ENCODE measurements at regions not wholly inside any gene's neighbourhood (a gene's known extent, or its start where the extent isn't known, plus 50 kb on each side); places are given as distances from the start of the nearest gene placed in this dataset.
"Not testable (repeated sequence)": the region's sequence is repeated elsewhere in the genome, so short reads cannot be mapped to it uniquely, and the experiment has no call there.

- H3K4me1 Mint-ChIP-seq, result no peaks in the 10 kb centered on the region
- H3K36me3 Mint-ChIP-seq, result no peaks in the 10 kb centered on the region
- no peak for ATAC-seq
- H3K27me3 Mint-ChIP-seq, result no peaks in the 10 kb centered on the region
- peaks cover 3% of the 10 kb centered on the region for H3K9me3 Mint-ChIP-seq
- H3K4me3 Mint-ChIP-seq, result no peak overlapping the region
- H3K27ac Mint-ChIP-seq, result no peak overlapping the region
These were observed 477.6 kb downstream of the ZNF385D start for GRCh38 chr3:21273259-21274025.

GRCh38 chr3:21271606-21272016 lies 479.4 kb downstream of the ZNF385D start:
- H3K27me3 Mint-ChIP-seq, result no peaks in the 10 kb centered on the region
- H3K9me3 Mint-ChIP-seq, result peaks cover 3% of the 10 kb centered on the region
- no peaks in the 10 kb centered on the region for H3K4me1 Mint-ChIP-seq
- H3K27ac Mint-ChIP-seq, result no peak overlapping the region
- H3K36me3 Mint-ChIP-seq, result no peaks in the 10 kb centered on the region
- ATAC-seq, result peak; percentile 50
- no peak overlapping the region for H3K4me3 Mint-ChIP-seq

GRCh38 chr3:21269882-21270281 lies 481.1 kb downstream of the ZNF385D start:
- Mint-ChIP-seq H3K27me3 (no peaks in the 10 kb centered on the region), H3K4me3 (no peak overlapping the region)
- no peak for ATAC-seq

GRCh38 chr3:21260507-21260906 lies 490.5 kb downstream of the ZNF385D start:
- H3K4me1 Mint-ChIP-seq, result no peaks in the 10 kb centered on the region
- ATAC-seq, result no peak
- no peaks in the 10 kb centered on the region for H3K36me3 Mint-ChIP-seq
- no peaks in the 10 kb centered on the region for H3K9me3 Mint-ChIP-seq
- H3K27ac Mint-ChIP-seq, result no peak overlapping the region
- H3K4me3 Mint-ChIP-seq, result no peak overlapping the region
- no peaks in the 10 kb centered on the region for H3K27me3 Mint-ChIP-seq

More at GRCh38 chr3:21269882-21270281, 481.1 kb downstream of the ZNF385D start:
- H3K4me1 Mint-ChIP-seq, result no peaks in the 10 kb centered on the region
- H3K27ac Mint-ChIP-seq, result no peak overlapping the region
- peaks cover 2% of the 10 kb centered on the region for H3K9me3 Mint-ChIP-seq
- no peaks in the 10 kb centered on the region for H3K36me3 Mint-ChIP-seq

GRCh38 chr3:21259896-21260295 lies 491.1 kb downstream of the ZNF385D start:
- H3K36me3 Mint-ChIP-seq, result no peaks in the 10 kb centered on the region
- no peaks in the 10 kb centered on the region for H3K9me3 Mint-ChIP-seq
- ATAC-seq, result no peak
- no peak overlapping the region for H3K4me3 Mint-ChIP-seq
- H3K4me1 Mint-ChIP-seq, result no peaks in the 10 kb centered on the region
- H3K27ac Mint-ChIP-seq, result no peak overlapping the region
- no peaks in the 10 kb centered on the region for H3K27me3 Mint-ChIP-seq

GRCh38 chr3:21256932-21257331 lies 494.1 kb downstream of the ZNF385D start:
- no peaks in the 10 kb centered on the region for H3K36me3 Mint-ChIP-seq
- H3K4me3 Mint-ChIP-seq, result no peak overlapping the region
- no peak overlapping the region for H3K27ac Mint-ChIP-seq
- H3K4me1 Mint-ChIP-seq, result no peaks in the 10 kb centered on the region
- no peaks in the 10 kb centered on the region for H3K9me3 Mint-ChIP-seq
- no peaks in the 10 kb centered on the region for H3K27me3 Mint-ChIP-seq
- no peak for ATAC-seq

GRCh38 chr3:21238661-21239060 lies 512.3 kb downstream of the ZNF385D start:
- H3K27ac Mint-ChIP-seq, result no peak overlapping the region
- H3K4me3 Mint-ChIP-seq, result no peak overlapping the region
- H3K4me1 Mint-ChIP-seq, result no peaks in the 10 kb centered on the region
- H3K27me3 Mint-ChIP-seq, result no peaks in the 10 kb centered on the region
- peaks cover under 1% of the 10 kb centered on the region for H3K9me3 Mint-ChIP-seq
- H3K36me3 Mint-ChIP-seq, result no peaks in the 10 kb centered on the region
- ATAC-seq, result no peak

GRCh38 chr3:21237638-21238037 lies 513.4 kb downstream of the ZNF385D start:
- Mint-ChIP-seq H3K27me3 (no peaks in the 10 kb centered on the region), H3K4me1 (no peaks in the 10 kb centered on the region), H3K27ac (no peak overlapping the region), H3K36me3 (no peaks in the 10 kb centered on the region), H3K9me3 (no peaks in the 10 kb centered on the region), H3K4me3 (no peak overlapping the region)
- ATAC-seq, result no peak

GRCh38 chr3:21235491-21235890 lies 515.5 kb downstream of the ZNF385D start:
- ATAC-seq, result no peak
- H3K36me3 Mint-ChIP-seq, result no peaks in the 10 kb centered on the region
- no peaks in the 10 kb centered on the region for H3K27me3 Mint-ChIP-seq
- no peaks in the 10 kb centered on the region for H3K4me1 Mint-ChIP-seq
- H3K4me3 Mint-ChIP-seq, result no peak overlapping the region
- no peak overlapping the region for H3K27ac Mint-ChIP-seq
- no peaks in the 10 kb centered on the region for H3K9me3 Mint-ChIP-seq

GRCh38 chr3:21234933-21235332 lies 516.1 kb downstream of the ZNF385D start:
- H3K4me3 Mint-ChIP-seq, result no peak overlapping the region
- no peak for ATAC-seq
- H3K27me3 Mint-ChIP-seq, result no peaks in the 10 kb centered on the region
- no peaks in the 10 kb centered on the region for H3K4me1 Mint-ChIP-seq
- H3K9me3 Mint-ChIP-seq, result no peaks in the 10 kb centered on the region
- H3K36me3 Mint-ChIP-seq, result no peaks in the 10 kb centered on the region
- H3K27ac Mint-ChIP-seq, result no peak overlapping the region

GRCh38 chr3:21229426-21230135 lies 521.4 kb downstream of the ZNF385D start:
- Mint-ChIP-seq H3K27ac (no peak overlapping the region), H3K4me1 (no peaks in the 10 kb centered on the region), H3K36me3 (no peaks in the 10 kb centered on the region), H3K27me3 (no peaks in the 10 kb centered on the region), H3K9me3 (no peaks in the 10 kb centered on the region), H3K4me3 (no peak overlapping the region)
- ATAC-seq, result no peak

- H3K4me3 Mint-ChIP-seq, result no peak overlapping the region
- no peaks in the 10 kb centered on the region for H3K36me3 Mint-ChIP-seq
- no peaks in the 10 kb centered on the region for H3K9me3 Mint-ChIP-seq
- no peak for ATAC-seq
- H3K27ac Mint-ChIP-seq, result no peak overlapping the region
- H3K4me1 Mint-ChIP-seq, result no peaks in the 10 kb centered on the region
- H3K27me3 Mint-ChIP-seq, result no peaks in the 10 kb centered on the region
These were observed 524.9 kb downstream of the ZNF385D start for GRCh38 chr3:21226086-21226485.

- no peak overlapping the region for H3K27ac Mint-ChIP-seq
- H3K9me3 Mint-ChIP-seq, result peaks cover 3% of the 10 kb centered on the region
- no peaks in the 10 kb centered on the region for H3K36me3 Mint-ChIP-seq
- no peak for ATAC-seq
- no peak overlapping the region for H3K4me3 Mint-ChIP-seq
- H3K4me1 Mint-ChIP-seq, result no peaks in the 10 kb centered on the region
- no peaks in the 10 kb centered on the region for H3K27me3 Mint-ChIP-seq
These were observed 530.1 kb downstream of the ZNF385D start for GRCh38 chr3:21220944-21221343.

GRCh38 chr3:21216598-21216997 lies 534.4 kb downstream of the ZNF385D start:
- no peak overlapping the region for H3K4me3 Mint-ChIP-seq
- no peaks in the 10 kb centered on the region for H3K36me3 Mint-ChIP-seq
- no peak overlapping the region for H3K27ac Mint-ChIP-seq
- peaks cover 19% of the 10 kb centered on the region for H3K9me3 Mint-ChIP-seq
- no peak for ATAC-seq
- H3K27me3 Mint-ChIP-seq, result no peaks in the 10 kb centered on the region
- H3K4me1 Mint-ChIP-seq, result no peaks in the 10 kb centered on the region

GRCh38 chr3:21204122-21204521 lies 546.9 kb downstream of the ZNF385D start:
- H3K36me3 Mint-ChIP-seq, H3K27ac Mint-ChIP-seq, H3K4me3 Mint-ChIP-seq, H3K4me1 Mint-ChIP-seq, ATAC-seq, H3K27me3 Mint-ChIP-seq: not testable (repeated sequence)
- H3K9me3 Mint-ChIP-seq, result peaks cover 27% of the 10 kb centered on the region

GRCh38 chr3:21195203-21195602 lies 555.8 kb downstream of the ZNF385D start:
- Mint-ChIP-seq H3K36me3 (no peaks in the 10 kb centered on the region), H3K4me3 (no peak overlapping the region), H3K27ac (no peak overlapping the region), H3K4me1 (no peaks in the 10 kb centered on the region), H3K9me3 (peaks cover 6% of the 10 kb centered on the region), H3K27me3 (no peaks in the 10 kb centered on the region)
- ATAC-seq, result no peak
